ENCODE measurements at regions not wholly inside any gene's neighbourhood (a gene's known extent, or its start where the extent isn't known, plus 50 kb on each side); places are given as distances from the start of the nearest gene placed in this dataset.

- Histone ChIP-seq H3K36me3 (no peaks in the 10 kb centered on the region), H3K27ac (no peak overlapping the region), H3K4me1 (no peaks in the 10 kb centered on the region), H3K4me3 (no peak overlapping the region), H3K27me3 (ENCODE audit: low read depth) (no peaks in the 10 kb centered on the region), H3K9me3 (no peaks in the 10 kb centered on the region)
- DNase-seq, result no peak
- ATAC-seq, result no peak
- intact Hi-C loops (cut with DNase I), result no loop called here
- no peak for TF ChIP-seq CTCF (IDR thresholded peaks at IDR 0.05)
These were observed 390.4 kb upstream of the CDH6 start for GRCh38 chr5:30802961-30803705.

- H3K36me3 ChIP-seq, result no peaks in the 10 kb centered on the region
- DNase-seq, result no peak
- H3K4me3 ChIP-seq, result no peak overlapping the region
- no peaks in the 10 kb centered on the region for H3K27me3 ChIP-seq (ENCODE audit: low read depth)
- TF ChIP-seq CTCF (IDR thresholded peaks at IDR 0.05), result no peak
- no peak overlapping the region for H3K27ac ChIP-seq
- ATAC-seq, result no peak
- no peaks in the 10 kb centered on the region for H3K9me3 ChIP-seq
- intact Hi-C loops (cut with DNase I), result no loop called here
- no peaks in the 10 kb centered on the region for H3K4me1 ChIP-seq
These were observed 411.8 kb upstream of the CDH6 start for GRCh38 chr5:30781643-30782042.

GRCh38 chr5:30768056-30768690 is 425.3 kb upstream of the CDH6 start:
- H3K27me3 ChIP-seq (ENCODE audit: low read depth), result no peaks in the 10 kb centered on the region
- H3K4me3 ChIP-seq, result no peak overlapping the region
- H3K27ac ChIP-seq, result no peak overlapping the region
- no peaks in the 10 kb centered on the region for H3K36me3 ChIP-seq
- H3K4me1 ChIP-seq, result no peaks in the 10 kb centered on the region
- ATAC-seq (no peak), DNase-seq (no peak)
- no peaks in the 10 kb centered on the region for H3K9me3 ChIP-seq
- intact Hi-C loops (cut with DNase I), result no loop called here
- no peak for TF ChIP-seq CTCF (IDR thresholded peaks at IDR 0.05)

- Histone ChIP-seq H3K4me3 (no peak overlapping the region), H3K4me1 (no peaks in the 10 kb centered on the region), H3K9me3 (no peaks in the 10 kb centered on the region), H3K36me3 (no peaks in the 10 kb centered on the region), H3K27ac (no peak overlapping the region), H3K27me3 (ENCODE audit: low read depth) (no peaks in the 10 kb centered on the region)
- DNase-seq (no peak), ATAC-seq (no peak)
- intact Hi-C loops (cut with DNase I), result no loop called here
- TF ChIP-seq CTCF (IDR thresholded peaks at IDR 0.05), result no peak
These were observed 427.8 kb upstream of the CDH6 start for GRCh38 chr5:30765706-30766105.

GRCh38 chr5:30765227-30765626 is 428.3 kb upstream of the CDH6 start:
- DNase-seq, result no peak
- no peak for TF ChIP-seq CTCF (IDR thresholded peaks at IDR 0.05)
- no peak for ATAC-seq

More at GRCh38 chr5:30765227-30765626, 428.3 kb upstream of the CDH6 start:
- Histone ChIP-seq H3K4me1 (no peaks in the 10 kb centered on the region), H3K4me3 (no peak overlapping the region), H3K36me3 (no peaks in the 10 kb centered on the region), H3K27me3 (ENCODE audit: low read depth) (no peaks in the 10 kb centered on the region), H3K27ac (no peak overlapping the region), H3K9me3 (no peaks in the 10 kb centered on the region)
- intact Hi-C loops (cut with DNase I), result no loop called here
